SH-SY5Y (cell line): ENCODE measurements at regions not wholly inside any gene's neighbourhood (a gene's known extent, or its start where the extent isn't known, plus 50 kb on each side); places are given as distances from the start of the nearest gene placed in this dataset.

Source experiments
- GATA2 ChIP-seq: IDR thresholded peaks from 2 replicates; pipeline ENCODE4 v1.6.1; 2011; ENCODE audit warnings: mild to moderate bottlenecking, low read depth, low read length
- GATA3 ChIP-seq: IDR thresholded peaks from 2 replicates; pipeline ENCODE4 v1.6.1; 2011; ENCODE audit warnings: low read depth, mild to moderate bottlenecking, low read length, moderate library complexity

DNA sequence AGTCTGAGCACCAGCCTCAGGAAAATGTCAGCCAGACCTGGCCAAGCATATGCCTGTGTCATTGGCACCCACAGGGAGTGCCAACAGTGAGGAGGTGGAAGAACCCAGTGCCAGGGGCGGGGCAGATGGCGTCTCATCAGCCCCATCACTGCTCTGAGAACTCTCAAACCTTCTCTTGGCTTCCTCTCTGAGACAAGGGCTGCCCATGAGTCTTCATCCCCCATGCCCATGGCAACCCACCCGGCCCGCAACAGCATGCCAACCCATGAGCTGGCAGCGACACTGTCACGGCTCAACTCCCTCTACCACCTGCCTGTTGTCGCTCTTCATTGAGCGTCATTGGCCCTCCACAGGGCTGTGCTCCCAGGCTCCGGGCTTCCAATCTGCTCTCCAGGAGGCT lies 340.5 kb downstream of the BUD13 start:
- no peak for TF ChIP-seq GATA3
- TF ChIP-seq GATA2: no peak

DNA sequence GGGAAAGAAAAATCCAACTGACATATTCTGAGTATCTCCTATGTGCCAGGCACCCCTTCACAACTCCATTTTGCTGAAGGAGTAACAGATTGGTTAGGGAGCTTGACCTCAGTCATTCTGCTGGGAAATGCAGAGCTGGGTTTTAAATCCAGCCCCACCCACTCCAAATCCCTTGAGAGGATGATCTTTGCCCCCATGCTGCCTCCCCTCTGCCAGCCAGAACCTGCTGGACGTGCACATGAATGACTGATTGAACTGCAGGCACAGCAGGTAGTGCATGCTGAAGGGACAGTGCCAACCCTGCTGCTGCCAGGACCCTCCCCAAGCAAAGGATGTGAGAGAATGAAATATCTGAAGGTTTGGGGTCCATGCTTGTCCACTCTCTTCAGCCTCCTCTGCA lies 340.9 kb downstream of the BUD13 start:
- no peak for TF ChIP-seq GATA3
- TF ChIP-seq GATA2: no peak

DNA sequence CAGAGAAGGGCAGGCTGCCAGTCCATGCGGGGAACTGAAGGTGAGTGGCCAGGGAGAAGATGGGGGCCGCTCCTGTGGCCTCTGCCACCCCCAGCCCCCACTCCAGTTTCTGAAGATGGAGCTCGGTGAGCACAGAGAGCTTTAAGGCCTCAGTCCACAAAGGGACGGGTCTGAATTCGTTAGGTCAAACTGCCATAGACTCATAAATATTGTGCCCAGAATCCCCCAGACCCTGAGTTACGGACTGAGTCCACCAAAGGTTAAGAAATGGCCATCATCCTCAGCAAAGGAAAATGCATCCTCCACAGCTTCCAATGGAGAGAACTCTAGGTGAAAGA lies 344.2 kb downstream of the BUD13 start:
- no peak for TF ChIP-seq GATA3
- no peak for TF ChIP-seq GATA2

DNA sequence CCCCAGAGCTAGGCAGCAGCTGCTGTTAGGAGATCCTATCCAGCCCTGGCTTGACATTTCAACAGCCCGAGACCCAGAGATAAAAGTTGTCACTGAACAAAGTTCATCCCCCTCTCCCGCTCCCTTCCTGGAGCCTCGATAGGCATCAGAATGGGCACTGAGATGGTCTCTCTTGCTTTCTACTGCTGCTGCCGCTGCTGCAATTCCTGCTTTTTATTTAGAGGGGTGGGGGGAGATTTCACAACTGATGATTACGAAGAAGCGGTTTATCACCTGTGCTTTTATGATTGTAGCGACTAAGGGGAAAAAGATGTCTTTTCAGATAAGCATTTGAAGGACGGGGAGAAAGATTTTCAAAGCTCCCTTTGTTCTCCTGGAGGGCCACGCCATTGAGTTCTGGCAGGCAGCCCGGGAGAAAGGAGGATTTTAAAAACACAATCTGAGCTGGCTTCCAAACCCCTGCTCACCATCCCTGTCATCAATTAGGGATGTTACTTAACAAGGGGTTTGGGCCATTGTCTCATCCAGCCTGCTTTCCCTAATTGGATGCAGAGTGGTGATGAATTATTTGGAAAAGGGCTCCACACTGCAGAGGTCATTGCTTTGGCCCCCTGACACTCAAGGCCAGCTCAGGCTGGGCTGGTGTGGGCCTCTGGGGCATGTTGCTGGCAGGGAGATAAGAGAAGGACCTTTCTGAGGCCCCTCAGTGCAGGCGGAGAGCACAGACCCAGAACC lies 344.7 kb downstream of the BUD13 start:
- TF ChIP-seq GATA2 (peak; percentile 93), GATA3 (peak; percentile 91)

DNA sequence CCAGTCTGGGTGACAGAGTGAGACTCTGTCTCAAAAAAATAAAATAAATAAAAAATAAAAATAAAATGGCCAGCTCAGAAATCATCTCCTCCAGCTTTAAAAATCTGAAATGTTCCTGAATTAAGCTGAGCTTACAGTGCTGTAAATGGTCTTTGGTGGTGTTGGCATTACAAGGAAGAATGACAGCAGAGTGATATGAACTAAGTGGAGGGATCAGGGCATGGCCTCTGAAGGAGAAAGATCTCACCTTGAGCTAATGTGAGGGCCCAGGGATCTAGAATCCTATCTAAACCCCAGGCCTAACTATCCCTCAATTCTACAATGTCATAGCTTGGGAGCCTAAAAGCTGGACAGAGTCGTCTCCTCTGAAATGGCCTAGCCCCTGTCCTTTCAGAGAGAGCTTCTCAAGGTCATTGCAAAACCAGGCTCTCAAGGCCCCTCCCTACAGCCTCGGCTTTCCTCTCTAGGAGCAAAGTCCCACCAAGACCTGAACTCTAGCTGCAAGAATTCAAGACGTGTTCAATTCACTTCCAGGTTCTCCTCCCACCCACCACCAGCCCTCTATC lies 345.4 kb downstream of the BUD13 start:
- no peak for TF ChIP-seq GATA2
- no peak for TF ChIP-seq GATA3

DNA sequence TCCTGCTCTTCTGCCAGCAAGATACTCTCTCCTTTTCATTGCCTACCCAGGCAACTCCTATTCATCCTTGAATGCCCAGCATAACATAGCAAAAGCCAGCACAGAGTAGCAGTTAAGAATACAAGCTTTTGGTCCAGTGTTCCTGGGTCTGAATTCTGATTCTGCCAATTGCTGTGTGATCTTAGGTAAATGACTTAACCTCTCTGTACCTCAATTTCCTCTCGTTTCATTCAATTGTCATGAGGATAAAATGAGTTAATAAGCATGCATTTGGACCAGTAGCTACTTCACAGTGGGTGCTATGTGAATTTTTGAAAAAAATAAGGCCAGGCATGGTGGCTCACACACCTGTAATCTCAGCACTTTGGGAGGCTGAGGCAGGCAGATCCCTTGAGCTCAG lies 346.0 kb downstream of the BUD13 start:
- TF ChIP-seq GATA3 (no peak), GATA2 (no peak)

DNA sequence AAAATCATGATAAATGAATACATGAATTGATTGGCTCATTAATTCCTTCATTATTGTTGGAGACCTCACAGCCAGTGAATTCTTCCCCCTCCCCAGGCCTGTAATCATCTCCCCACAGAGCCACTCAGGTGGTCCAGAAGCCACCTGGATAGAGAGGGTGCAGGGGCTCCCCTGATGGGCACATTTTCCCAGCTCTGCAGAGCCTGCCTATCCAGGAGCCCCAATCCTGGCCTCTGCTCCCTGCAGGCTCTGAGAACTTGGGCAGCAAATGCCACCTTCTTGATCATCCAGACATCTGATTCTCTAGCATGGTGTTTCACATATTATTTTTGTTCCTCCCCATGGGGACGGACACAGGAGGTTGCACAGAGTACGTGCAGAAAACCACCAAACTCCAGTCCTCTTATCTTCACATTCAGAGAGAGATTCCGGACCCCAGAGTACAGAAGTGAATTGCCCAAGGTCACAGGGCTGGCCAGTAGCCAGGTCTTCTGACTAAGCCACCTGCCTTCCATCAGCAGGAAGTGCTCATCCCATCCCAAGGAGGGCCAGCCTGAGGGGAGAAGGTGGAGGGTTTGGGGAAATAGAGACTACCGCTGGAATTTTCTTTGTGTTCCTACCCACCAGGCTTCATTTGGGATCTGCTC lies 348.0 kb downstream of the BUD13 start:
- TF ChIP-seq GATA3 (no peak), GATA2 (peak; percentile 61)

DNA sequence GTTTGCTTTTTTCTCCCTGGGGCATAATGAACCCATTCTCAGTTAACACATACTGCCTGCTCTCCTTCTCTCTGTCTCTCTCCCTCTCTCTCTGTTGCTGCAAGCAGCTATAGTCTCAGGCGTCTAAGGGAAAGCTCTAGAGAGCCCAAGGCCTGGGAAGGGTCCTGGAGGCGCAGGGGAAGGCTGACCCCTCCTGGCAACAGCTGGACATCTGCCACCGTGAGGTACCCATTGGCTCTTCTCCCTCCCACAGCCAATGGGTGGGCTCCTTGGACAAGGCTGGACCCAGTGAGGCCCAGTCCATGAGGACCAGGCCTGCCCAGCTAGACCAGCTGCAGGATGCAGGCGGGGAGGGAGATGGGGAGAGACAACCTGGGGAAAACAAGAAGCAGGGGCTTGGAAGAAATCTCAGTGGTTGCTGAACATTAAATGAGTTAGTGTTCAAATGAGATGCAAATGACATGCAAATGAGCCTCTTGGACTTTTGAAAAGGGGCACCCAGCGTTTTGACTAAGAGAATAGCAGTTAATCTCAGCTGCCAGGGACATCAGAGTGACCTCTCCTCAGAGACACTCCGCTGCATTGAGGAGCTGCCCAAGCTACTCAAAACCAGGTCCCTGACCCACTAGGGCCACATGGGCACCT lies 349.7 kb downstream of the BUD13 start:
- no peak for TF ChIP-seq GATA3
- TF ChIP-seq GATA2: no peak

DNA sequence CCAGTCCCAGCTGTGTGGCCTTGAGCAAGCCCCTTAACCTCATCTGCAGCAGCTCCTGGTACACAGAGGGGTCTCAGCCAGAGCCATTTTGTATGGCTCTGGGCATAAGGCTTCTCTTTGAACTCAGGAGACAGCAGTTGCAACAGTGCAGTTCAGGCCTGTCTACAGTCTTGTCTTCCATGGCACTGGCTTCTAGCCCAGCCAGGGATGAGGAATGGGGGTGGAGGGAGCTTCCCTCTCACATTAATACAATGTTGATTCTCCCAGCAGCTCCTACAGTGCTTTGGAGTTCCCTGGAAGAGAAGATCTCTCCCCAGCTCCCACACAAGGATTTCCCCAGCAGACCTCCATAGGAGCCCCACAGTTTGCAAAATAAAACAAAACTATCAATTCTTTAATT lies 350.2 kb downstream of the BUD13 start:
- TF ChIP-seq GATA3 (no peak), GATA2 (no peak)

DNA sequence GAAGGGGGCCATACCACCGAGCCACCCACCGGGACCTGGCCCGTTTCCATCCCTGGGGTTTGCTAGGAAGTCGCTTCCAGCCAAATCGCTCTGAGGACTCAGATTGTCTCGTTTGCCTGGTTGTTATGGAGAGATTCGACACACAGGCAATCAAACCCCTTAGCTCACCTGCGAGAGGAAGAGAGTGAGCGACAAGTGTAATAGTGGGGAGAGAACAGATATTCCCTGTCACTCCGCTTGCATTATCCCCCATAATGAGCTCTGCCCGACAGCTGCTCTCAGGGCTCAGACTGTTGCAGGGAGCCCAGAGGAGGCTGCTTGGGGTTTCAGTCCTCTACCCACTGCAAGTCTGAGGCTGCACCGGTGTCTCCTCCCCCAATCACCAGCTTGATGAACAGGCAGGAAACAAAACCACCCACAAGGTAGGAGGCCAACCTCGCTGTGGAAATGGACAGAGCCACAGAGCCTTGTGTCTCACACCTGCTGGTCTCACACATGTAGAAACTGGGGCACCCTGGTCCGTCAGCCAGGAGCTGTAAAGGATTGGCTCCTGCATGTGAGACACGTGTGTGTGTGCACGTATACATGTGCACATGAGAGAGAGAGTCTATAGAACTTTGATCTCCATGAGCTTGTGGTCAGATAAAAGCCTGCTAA lies 351.1 kb downstream of the BUD13 start:
- TF ChIP-seq GATA3 (no peak), GATA2 (no peak)

DNA sequence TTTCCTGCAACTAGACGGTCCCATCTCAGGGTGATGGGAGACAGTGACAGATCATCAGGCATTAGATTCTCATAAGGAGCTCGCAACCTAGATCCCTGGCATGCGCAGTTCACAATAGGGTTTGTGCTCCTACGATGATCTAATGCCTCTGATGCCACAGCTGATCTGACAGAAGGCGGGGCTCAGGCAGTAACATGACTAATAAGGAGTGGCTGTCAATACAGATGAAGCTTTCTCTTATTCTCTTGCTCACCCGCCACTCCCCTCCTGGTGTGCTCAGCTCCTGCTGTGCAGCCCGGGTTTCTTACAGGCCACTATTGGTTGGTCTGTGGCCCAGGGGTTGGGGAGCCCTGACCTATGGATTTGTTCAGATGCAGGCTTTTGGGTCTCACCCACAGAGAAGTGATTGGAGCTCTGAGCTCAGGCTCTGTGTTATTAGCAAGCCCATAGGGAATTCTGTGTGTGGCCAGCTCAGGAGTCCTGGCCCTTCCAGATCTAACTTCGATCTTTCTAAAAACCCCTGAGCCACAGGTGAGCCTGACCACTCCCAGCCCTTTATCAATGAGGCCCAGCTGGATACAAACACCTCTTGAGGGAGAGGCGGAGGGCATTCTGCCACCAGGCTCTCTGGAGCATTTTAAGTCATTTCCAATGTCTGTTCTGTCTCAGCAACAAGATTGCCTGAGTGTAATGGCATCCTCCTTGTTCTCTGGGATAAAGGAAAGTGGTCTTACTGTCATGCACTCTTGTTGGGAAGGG lies 351.8 kb downstream of the BUD13 start:
- no peak for TF ChIP-seq GATA2
- TF ChIP-seq GATA3: no peak

DNA sequence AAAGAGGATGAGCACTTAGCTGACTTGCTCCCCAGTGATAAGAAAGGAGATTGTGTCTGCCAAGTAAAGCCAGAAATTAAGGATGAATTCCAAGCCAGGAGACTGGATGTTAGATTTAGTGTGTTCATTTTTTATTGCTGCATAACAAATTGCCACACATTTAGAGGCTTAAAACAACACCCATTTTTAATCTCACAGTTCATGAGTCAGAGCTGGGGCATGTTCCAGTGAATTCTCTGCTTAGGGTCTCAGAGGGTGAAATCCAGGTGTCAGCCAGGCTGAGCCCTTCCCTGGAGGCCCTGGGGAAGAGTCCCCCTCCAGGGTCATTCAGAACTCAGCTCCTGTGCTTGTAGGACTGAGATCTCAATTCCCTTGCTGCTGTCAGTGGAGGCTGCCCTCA lies 352.8 kb downstream of the BUD13 start:
- TF ChIP-seq GATA2 (no peak), GATA3 (no peak)

DNA sequence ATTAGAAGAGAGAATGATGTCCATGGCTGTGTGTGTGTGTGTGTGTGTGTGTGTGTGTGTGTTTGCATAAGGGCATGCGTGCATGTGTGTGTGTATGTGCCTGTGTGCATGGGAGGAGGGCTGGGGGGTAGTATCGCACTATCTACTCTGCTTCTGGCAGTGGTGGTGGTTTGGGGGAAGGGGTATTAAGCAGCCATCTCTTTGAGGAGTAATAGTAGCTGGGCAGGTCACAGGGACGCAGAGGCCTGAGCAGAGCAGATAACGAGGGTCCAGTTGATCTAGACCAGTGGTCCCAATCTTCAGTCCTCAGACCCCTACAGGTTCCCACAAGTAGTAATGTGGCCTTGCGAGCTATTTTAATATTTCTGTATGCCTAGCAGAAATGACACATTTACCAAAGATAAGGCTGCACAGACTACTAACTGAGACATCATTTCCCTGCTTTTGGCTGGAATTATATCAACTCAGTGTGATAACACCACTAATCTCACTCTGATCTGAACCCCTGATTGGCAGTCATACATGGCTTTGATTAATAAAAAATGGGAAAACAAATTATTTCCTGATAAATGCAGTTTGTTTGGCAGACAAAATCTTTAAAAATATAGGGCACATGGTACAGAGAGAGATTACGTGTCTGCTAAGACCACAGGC lies 354.3 kb downstream of the BUD13 start:
- TF ChIP-seq GATA3 (peak; percentile 96), GATA2 (peak; percentile 90)
